Neuron (in vitro differentiated cells): ENCODE measurements at regions not wholly inside any gene's neighbourhood (a gene's known extent, or its start where the extent isn't known, plus 50 kb on each side); places are given as distances from the start of the nearest gene placed in this dataset.

ENCODE experiments used
- H2AFZ ChIP-seq: one replicate; pipeline ENCODE4 v1.6.1; 2013; ENCODE audit warnings: low read depth, mild to moderate bottlenecking, inconsistent platforms, low read length, moderate library complexity
- H3K27me3 ChIP-seq: one replicate; pipeline ENCODE4 v1.6.1; 2013; ENCODE audit warnings: low read length; ENCODE audit not compliant: insufficient read depth
- H3K36me3 ChIP-seq: one replicate; pipeline ENCODE4 v1.6.1; 2013; ENCODE audit warnings: low read length; ENCODE audit not compliant: insufficient read depth
- H3K4me1 ChIP-seq: one replicate; pipeline ENCODE4 v1.6.1; 2013; ENCODE audit warnings: low read length; ENCODE audit not compliant: insufficient read depth
- H3K4me3 ChIP-seq: 2 replicates; pipeline ENCODE4 v1.5.1; 2013; ENCODE audit warnings: mild to moderate bottlenecking, low read length, moderate library complexity
- H3K9me3 ChIP-seq: one replicate; pipeline ENCODE4 v1.6.1; 2013; ENCODE audit warnings: low read length

GRCh38 chr3:28173836-28174235 is 67.6 kb upstream of the CMC1 start:
- Histone ChIP-seq H3K36me3 (no peaks in the 10 kb centered on the region), H3K4me1 (peaks cover 12% of the 10 kb centered on the region), H3K27me3 (no peaks in the 10 kb centered on the region), H3K4me3 (no peak overlapping the region), H3K9me3 (no peaks in the 10 kb centered on the region), H2AFZ (no peak overlapping the region)

GRCh38 chr3:28186748-28187147 is 54.7 kb upstream of the CMC1 start:
- Histone ChIP-seq H3K4me1 (no peaks in the 10 kb centered on the region), H3K4me3 (no peak overlapping the region), H3K27me3 (no peaks in the 10 kb centered on the region), H3K9me3 (no peaks in the 10 kb centered on the region), H2AFZ (no peak overlapping the region), H3K36me3 (no peaks in the 10 kb centered on the region)

- no peak overlapping the region for H3K4me3 ChIP-seq
- H3K36me3 ChIP-seq = no peaks in the 10 kb centered on the region
- no peaks in the 10 kb centered on the region for H3K27me3 ChIP-seq
- no peaks in the 10 kb centered on the region for H3K9me3 ChIP-seq
- no peak overlapping the region for H2AFZ ChIP-seq
- H3K4me1 ChIP-seq = no peaks in the 10 kb centered on the region
These were observed 52.7 kb upstream of the CMC1 start for GRCh38 chr3:28188686-28189085.

GRCh38 chr3:28191363-28191762 is 50.1 kb upstream of the CMC1 start:
- Histone ChIP-seq H3K4me1 (no peaks in the 10 kb centered on the region), H3K4me3 (no peak overlapping the region)

More at GRCh38 chr3:28191363-28191762, 50.1 kb upstream of the CMC1 start:
- Histone ChIP-seq H2AFZ (no peak overlapping the region), H3K36me3 (no peaks in the 10 kb centered on the region), H3K9me3 (no peaks in the 10 kb centered on the region), H3K27me3 (no peaks in the 10 kb centered on the region)
